Activated CD8-positive, alpha-beta memory T cell treated with anti-CD3 and anti-CD28 coated beads, Interleukin-2, amount 50 U/mL, for 24 hours (primary cell): ENCODE measurements at regions not wholly inside any gene's neighbourhood (a gene's known extent, or its start where the extent isn't known, plus 50 kb on each side); places are given as distances from the start of the nearest gene placed in this dataset.

Experiments
- DNase-seq: peaks from one replicate; pipeline ENCODE4 v3.0.0-alpha.2; 2020; ENCODE audit errors: extremely low read depth

DNA sequence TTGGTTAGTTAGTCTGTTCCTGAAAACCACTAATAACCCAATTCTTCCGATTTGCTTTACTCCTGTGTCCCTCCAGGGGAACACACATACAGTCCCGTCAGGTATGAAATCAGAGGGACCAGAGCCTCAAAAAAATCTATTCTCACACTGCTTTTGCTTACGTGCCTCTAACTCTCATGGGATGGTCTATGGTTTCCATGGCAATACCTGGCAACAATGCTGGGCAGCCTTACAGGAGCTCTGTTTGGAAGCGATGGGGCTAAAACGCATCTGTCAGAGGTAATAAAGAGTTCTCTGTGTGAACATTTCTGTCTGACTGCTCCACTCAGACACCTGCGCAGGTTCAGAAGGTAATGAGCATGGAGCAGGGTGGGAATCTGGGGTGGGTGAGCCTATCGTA lies 376.2 kb downstream of the GXYLT1 start:
- DNase-seq = no peak

- DNase-seq = no peak
Measured at GRCh38 chr12:41762691-41763090, 382.0 kb downstream of the GXYLT1 start.

- no peak for DNase-seq
Measured at GRCh38 chr12:41745593-41745992, 399.1 kb downstream of the GXYLT1 start.

GRCh38 chr12:41743835-41744234 lies 400.8 kb downstream of the GXYLT1 start:
- DNase-seq = no peak

DNA sequence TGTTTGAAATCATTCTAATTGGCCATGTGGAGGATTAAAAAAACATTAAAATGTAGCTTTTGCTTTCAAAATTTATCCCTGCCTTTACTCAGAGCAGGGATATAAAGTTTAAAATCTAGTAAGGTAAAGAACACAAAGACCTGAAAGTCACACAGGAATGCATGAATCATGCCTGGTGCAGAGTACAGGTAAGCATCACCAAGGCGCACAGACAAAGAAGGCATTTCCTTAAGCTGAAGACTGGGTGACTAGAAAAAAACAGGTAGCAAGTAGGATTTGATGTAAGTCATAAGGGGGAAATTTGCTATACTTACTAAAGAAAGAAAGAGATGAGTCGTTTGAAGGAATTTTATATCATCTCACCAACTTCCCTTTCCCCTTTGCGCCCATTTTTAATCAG lies 405.6 kb downstream of the GXYLT1 start:
- DNase-seq = no peak

GRCh38 chr12:41737423-41737822 lies 407.3 kb downstream of the GXYLT1 start:
- DNase-seq = no peak

GRCh38 chr12:41736436-41736835 lies 408.2 kb downstream of the GXYLT1 start:
- no peak for DNase-seq

DNA sequence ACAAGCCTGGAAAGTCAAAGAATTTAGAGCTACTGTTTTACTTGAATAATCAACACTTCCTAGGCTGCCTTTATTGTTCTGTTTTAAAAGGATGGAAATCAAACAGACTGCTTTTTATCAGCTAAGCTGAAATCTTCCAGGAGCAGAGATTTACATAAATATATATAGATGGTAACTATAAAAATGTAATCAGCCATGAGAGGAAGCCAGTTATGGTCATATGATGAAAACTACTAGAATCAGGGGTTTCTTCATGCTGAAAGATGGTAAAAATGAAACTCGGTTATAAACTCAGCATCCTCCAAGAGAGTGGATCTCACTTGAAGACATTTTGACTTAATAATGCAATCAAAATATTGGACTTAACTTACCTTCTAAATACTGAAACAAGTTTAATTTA lies 413.0 kb downstream of the GXYLT1 start:
- no peak for DNase-seq

GRCh38 chr12:41731061-41731460 lies 413.6 kb downstream of the GXYLT1 start:
- no peak for DNase-seq

DNA sequence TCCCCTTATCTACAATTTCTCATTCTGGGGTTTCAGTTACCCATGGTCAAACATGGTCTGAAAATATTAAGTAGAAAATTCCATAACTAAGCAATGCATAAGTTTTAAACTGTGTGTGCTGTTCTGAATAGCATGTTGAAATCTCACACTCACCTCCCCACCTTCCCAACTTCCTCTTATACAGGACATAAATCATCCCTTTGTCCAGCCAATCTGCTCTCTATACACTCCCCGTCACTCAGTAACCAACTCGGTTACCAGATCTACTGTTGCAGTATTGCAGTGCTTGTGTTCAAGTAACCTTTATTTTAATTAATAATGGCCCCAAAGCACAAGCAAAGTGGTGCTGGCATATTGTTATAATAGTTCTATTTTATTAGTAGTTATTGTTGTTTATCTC lies 420.5 kb downstream of the GXYLT1 start:
- DNase-seq = no peak

DNA sequence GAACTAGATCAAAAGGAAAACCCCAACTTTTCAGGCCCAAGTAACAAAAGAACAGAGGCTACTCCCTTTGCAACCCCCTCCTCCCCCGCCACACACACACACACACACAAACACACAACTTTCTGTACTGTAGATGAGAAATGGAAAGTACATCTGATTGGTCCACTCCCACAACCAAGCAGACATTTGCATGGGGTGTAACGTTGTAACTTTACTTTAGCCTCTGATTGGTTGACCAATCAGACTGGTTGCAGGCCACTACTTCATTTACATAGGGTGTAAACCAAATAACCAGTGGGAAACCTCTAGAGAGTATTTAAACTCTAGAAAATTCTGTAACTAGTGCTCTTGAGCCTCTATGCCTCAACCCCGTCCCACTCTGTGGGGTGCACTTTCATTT lies 425.5 kb downstream of the GXYLT1 start:
- no peak for DNase-seq

DNA sequence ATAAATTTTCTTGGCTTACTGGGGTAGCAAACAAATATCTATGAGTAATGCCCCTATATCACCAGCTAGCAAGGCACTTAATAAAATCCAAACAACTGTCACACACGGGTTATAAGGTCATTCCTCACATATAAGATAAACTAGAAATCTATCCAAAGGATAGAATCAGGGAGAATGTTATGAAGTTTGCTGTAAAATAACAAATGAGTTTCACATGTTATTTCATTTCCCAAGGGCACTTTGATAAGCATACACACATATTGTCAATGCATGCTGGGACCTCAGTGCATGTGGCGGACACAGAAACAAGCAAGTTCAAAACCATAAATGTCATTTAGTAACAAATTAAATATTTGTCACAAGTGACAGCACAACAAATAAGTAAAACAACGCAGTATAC lies 429.4 kb downstream of the GXYLT1 start:
- no peak for DNase-seq

- no peak for DNase-seq
Measured at GRCh38 chr12:41709463-41710285, 435.0 kb downstream of the GXYLT1 start.

- DNase-seq = no peak
Measured at GRCh38 chr12:41709012-41709411, 435.7 kb downstream of the GXYLT1 start.

GRCh38 chr12:41706376-41706775 lies 438.3 kb downstream of the GXYLT1 start:
- DNase-seq = no peak

DNA sequence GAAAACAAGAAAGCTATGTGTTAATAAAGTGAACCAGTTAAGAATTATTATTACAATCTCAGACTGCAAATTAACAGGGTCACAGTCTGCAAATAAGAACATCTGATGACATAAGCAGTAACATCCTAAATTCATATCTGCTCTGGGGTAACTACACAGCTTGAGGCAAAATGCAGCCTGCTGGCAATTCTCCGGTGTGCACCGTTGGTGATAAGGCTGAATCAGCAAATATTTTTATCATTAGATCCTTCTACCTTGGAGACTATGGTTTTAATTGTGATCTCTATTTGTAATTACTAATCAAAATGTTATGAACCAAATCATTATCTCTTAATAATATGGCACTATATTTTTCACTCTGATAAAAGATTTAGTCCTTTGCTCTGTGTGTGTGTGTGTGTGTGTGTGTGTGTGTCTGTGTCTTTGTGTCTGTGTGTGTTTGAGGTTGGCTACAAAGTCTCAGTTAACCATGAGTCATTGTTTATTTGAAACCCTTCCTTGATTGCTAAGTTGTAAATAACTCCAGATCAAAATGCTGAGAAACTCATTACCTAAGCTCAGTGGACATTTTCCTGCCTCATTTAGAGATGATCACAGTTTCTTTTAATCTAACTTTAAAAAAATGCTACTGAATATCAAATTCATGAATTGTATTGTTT lies 442.6 kb downstream of the GXYLT1 start:
- no peak for DNase-seq

DNA sequence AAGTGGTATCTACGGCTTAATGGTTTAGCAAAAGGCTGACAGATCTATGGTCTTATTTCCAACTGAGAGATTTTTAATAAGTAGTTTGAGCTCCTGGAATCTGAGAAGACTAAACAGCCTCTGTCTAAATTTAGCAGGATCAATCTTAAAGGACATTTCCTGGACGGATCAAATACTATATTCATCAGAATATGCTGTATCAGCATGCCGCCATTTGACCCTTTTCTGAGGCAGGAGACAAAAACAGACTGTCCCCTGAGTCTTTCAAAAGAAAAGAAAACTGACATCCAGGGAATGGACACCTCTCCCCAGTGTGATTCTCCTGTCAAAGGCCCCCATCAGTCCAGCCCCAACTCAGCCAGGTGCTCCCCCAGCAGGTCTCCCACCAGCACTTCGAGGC lies 443.7 kb downstream of the GXYLT1 start:
- DNase-seq = no peak

GRCh38 chr12:41699658-41700057 lies 445.0 kb downstream of the GXYLT1 start:
- no peak for DNase-seq

DNA sequence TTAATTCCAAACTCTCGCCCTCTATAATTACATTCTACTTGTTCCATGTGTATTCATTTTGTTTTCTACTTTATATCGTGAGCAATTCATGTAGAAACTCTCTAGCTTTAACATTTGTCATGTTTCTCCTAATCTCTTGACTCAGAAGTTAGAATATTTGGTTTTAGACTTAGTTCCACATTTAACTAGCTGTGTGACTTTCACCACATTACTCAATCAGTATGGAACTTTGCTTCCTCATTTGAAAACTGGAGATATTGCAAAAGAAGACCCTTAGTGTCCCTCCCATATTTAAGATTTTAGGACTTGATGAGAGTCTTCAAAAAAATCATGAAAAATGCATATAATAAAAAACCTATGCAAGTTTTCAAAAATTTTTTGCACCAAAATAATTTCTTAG lies 447.5 kb downstream of the GXYLT1 start:
- DNase-seq = no peak

GRCh38 chr12:41684997-41685396 lies 459.7 kb downstream of the GXYLT1 start:
- DNase-seq = no peak

- DNase-seq = no peak
Measured at GRCh38 chr12:41683513-41684240, 461.0 kb downstream of the GXYLT1 start.

- DNase-seq = no peak
Measured at GRCh38 chr12:41683023-41683422, 461.7 kb downstream of the GXYLT1 start.

DNA sequence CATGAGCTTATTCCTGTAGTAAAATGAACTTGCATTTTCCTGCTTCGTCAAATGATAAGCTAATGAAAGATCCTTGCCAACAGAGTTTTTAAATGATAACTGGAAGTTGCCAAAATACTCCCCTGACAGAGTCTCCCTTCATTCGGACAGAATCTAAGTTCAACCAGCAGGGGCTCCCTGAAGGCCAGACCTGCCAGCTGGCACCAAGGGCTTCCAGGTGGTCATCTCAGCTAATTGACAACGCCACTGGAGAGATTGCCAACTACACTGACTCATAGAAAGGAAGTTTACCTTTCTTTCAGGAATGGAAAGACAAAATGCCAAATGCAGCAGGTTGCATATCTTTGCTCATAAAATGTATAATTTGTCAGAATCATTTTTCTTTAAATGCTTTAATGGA lies 462.8 kb downstream of the GXYLT1 start:
- no peak for DNase-seq
